Mucosa of stomach (tissue), 1 donor: ENCODE measurements at regions not wholly inside any gene's neighbourhood (a gene's known extent, or its start where the extent isn't known, plus 50 kb on each side); places are given as distances from the start of the nearest gene placed in this dataset.

Experiments
- H3K27me3 ChIP-seq: one replicate; pipeline ENCODE4 v1.7.0; 2013; ENCODE audit warnings: mild to moderate bottlenecking, low read length; ENCODE audit not compliant: control insufficient read depth, insufficient read depth
- H3K36me3 ChIP-seq: one replicate; pipeline ENCODE4 v1.7.0; 2013; ENCODE audit warnings: low read length; ENCODE audit not compliant: control insufficient read depth, insufficient read depth
- H3K4me1 ChIP-seq: one replicate; pipeline ENCODE4 v1.7.0; 2013; ENCODE audit warnings: mild to moderate bottlenecking, low read length; ENCODE audit not compliant: control insufficient read depth, insufficient read depth
- H3K4me3 ChIP-seq: one replicate; pipeline ENCODE4 v1.7.0; 2013; ENCODE audit warnings: low read length
- H3K9ac ChIP-seq: one replicate; pipeline ENCODE4 v1.7.0; 2013; ENCODE audit warnings: mild to moderate bottlenecking, low read length, moderate library complexity
- H3K9me3 ChIP-seq: one replicate; pipeline ENCODE4 v1.7.0; 2013; ENCODE audit warnings: mild to moderate bottlenecking, low read length, moderate library complexity; ENCODE audit not compliant: control insufficient read depth
- donor health status: Pancreatic carcinoma.

- Histone ChIP-seq H3K9me3 (no peaks in the 10 kb centered on the region), H3K27me3 (no peaks in the 10 kb centered on the region), H3K4me1 (no peaks in the 10 kb centered on the region), H3K4me3 (no peak overlapping the region), H3K36me3 (no peaks in the 10 kb centered on the region), H3K9ac (no peak overlapping the region)
Observed at GRCh38 chr13:88107570-88107969, 436.4 kb downstream of the SLITRK5 start.

GRCh38 chr13:88112526-88112925 lies 441.4 kb downstream of the SLITRK5 start:
- H3K9ac ChIP-seq, result no peak overlapping the region
- no peaks in the 10 kb centered on the region for H3K36me3 ChIP-seq
- H3K9me3 ChIP-seq, result no peaks in the 10 kb centered on the region
- H3K27me3 ChIP-seq, result no peaks in the 10 kb centered on the region
- no peak overlapping the region for H3K4me3 ChIP-seq
- H3K4me1 ChIP-seq, result no peaks in the 10 kb centered on the region

GRCh38 chr13:88115976-88116375 lies 444.8 kb downstream of the SLITRK5 start:
- H3K27me3 ChIP-seq, result no peaks in the 10 kb centered on the region
- no peak overlapping the region for H3K4me3 ChIP-seq
- H3K36me3 ChIP-seq, result no peaks in the 10 kb centered on the region
- H3K9ac ChIP-seq, result no peak overlapping the region
- no peaks in the 10 kb centered on the region for H3K4me1 ChIP-seq
- no peaks in the 10 kb centered on the region for H3K9me3 ChIP-seq

- Histone ChIP-seq H3K36me3 (no peaks in the 10 kb centered on the region), H3K27me3 (no peaks in the 10 kb centered on the region), H3K4me3 (no peak overlapping the region), H3K9me3 (no peaks in the 10 kb centered on the region), H3K4me1 (no peaks in the 10 kb centered on the region), H3K9ac (no peak overlapping the region)
Observed at GRCh38 chr13:88118952-88119351, 447.8 kb downstream of the SLITRK5 start.

- no peaks in the 10 kb centered on the region for H3K9me3 ChIP-seq
- no peaks in the 10 kb centered on the region for H3K36me3 ChIP-seq
Observed at GRCh38 chr13:88124142-88124541, 453.0 kb downstream of the SLITRK5 start.

GRCh38 chr13:88125055-88125454 lies 453.9 kb downstream of the SLITRK5 start:
- Histone ChIP-seq H3K9ac (no peak overlapping the region), H3K36me3 (no peaks in the 10 kb centered on the region)

More at GRCh38 chr13:88124142-88124541, 453.0 kb downstream of the SLITRK5 start:
- no peak overlapping the region for H3K9ac ChIP-seq
- no peaks in the 10 kb centered on the region for H3K27me3 ChIP-seq
- no peaks in the 10 kb centered on the region for H3K4me1 ChIP-seq
- no peak overlapping the region for H3K4me3 ChIP-seq

GRCh38 chr13:88136098-88136790 lies 465.1 kb downstream of the SLITRK5 start:
- Histone ChIP-seq H3K36me3 (no peaks in the 10 kb centered on the region), H3K9ac (no peak overlapping the region), H3K27me3 (no peaks in the 10 kb centered on the region), H3K4me1 (no peaks in the 10 kb centered on the region), H3K9me3 (no peaks in the 10 kb centered on the region), H3K4me3 (no peak overlapping the region)

More at GRCh38 chr13:88125055-88125454, 453.9 kb downstream of the SLITRK5 start:
- H3K27me3 ChIP-seq, result no peaks in the 10 kb centered on the region
- H3K9me3 ChIP-seq, result no peaks in the 10 kb centered on the region
- no peak overlapping the region for H3K4me3 ChIP-seq
- H3K4me1 ChIP-seq, result no peaks in the 10 kb centered on the region

GRCh38 chr13:88142653-88143052 lies 471.5 kb downstream of the SLITRK5 start:
- no peaks in the 10 kb centered on the region for H3K27me3 ChIP-seq

GRCh38 chr13:88144580-88144979 lies 473.4 kb downstream of the SLITRK5 start:
- Histone ChIP-seq H3K9me3 (no peaks in the 10 kb centered on the region), H3K4me1 (no peaks in the 10 kb centered on the region), H3K9ac (no peak overlapping the region), H3K4me3 (no peak overlapping the region), H3K36me3 (no peaks in the 10 kb centered on the region), H3K27me3 (no peaks in the 10 kb centered on the region)

More at GRCh38 chr13:88142653-88143052, 471.5 kb downstream of the SLITRK5 start:
- Histone ChIP-seq H3K9me3 (no peaks in the 10 kb centered on the region), H3K9ac (no peak overlapping the region), H3K4me3 (no peak overlapping the region), H3K4me1 (no peaks in the 10 kb centered on the region), H3K36me3 (no peaks in the 10 kb centered on the region)

GRCh38 chr13:88153353-88153752 lies 482.2 kb downstream of the SLITRK5 start:
- H3K9ac ChIP-seq, result no peak overlapping the region
- H3K36me3 ChIP-seq, result no peaks in the 10 kb centered on the region
- no peak overlapping the region for H3K4me3 ChIP-seq
- H3K4me1 ChIP-seq, result no peaks in the 10 kb centered on the region
- H3K9me3 ChIP-seq, result no peaks in the 10 kb centered on the region
- H3K27me3 ChIP-seq, result no peaks in the 10 kb centered on the region

- H3K27me3 ChIP-seq, result no peaks in the 10 kb centered on the region
Observed at GRCh38 chr13:88154001-88154400, 482.8 kb downstream of the SLITRK5 start.

GRCh38 chr13:88162076-88162702 lies 491.0 kb downstream of the SLITRK5 start:
- Histone ChIP-seq H3K27me3 (no peaks in the 10 kb centered on the region), H3K9ac (no peak overlapping the region), H3K4me1 (no peaks in the 10 kb centered on the region), H3K9me3 (no peaks in the 10 kb centered on the region), H3K36me3 (no peaks in the 10 kb centered on the region), H3K4me3 (no peak overlapping the region)

More at GRCh38 chr13:88154001-88154400, 482.8 kb downstream of the SLITRK5 start:
- Histone ChIP-seq H3K4me1 (no peaks in the 10 kb centered on the region), H3K36me3 (no peaks in the 10 kb centered on the region), H3K9me3 (no peaks in the 10 kb centered on the region), H3K4me3 (no peak overlapping the region), H3K9ac (no peak overlapping the region)
